HepG2 (cell line): ENCODE measurements at regions not wholly inside any gene's neighbourhood (a gene's known extent, or its start where the extent isn't known, plus 50 kb on each side); places are given as distances from the start of the nearest gene placed in this dataset.

Experiments used
- ATAC-seq: fragments of 200-7000 bp; cut with Tn5 transposase; 3 replicates; pipeline ENCODE4 v1.9.1; 2020; ENCODE audit warnings: mild to moderate bottlenecking, moderate library complexity
- BruUV-seq: library from RNA; stranded (reverse); fragments of 400-500 nt; replicated peaks from 2 replicates; lab custom pipeline; 2021; lab: Mats Ljungman, UMichigan
- CTCF ChIA-PET: fragments of 300-600 bp; formaldehyde crosslinking; extraction: SDS; loops from one replicate; lab custom pipeline; 2021; ENCODE audit warnings: low total read pairs, inconsistent platforms, low intra/inter-chr PET ratio; lab: Yijun Ruan, JAX
- POLR2A ChIA-PET: fragments of 350-600 bp; sonication (Branson Sonifier 250); formaldehyde crosslinking; loops from one replicate; lab custom pipeline; 2020; ENCODE audit warnings: antibody characterized with exemption, inconsistent platforms; lab: Yijun Ruan, JAX
- DNase-seq: peaks from one replicate; pipeline ENCODE4 v3.0.0-alpha.2; 2015; ENCODE audit warnings: low spot score
- FAIRE-seq: peaks from 3 replicates; lab custom pipeline; 2011; peaks lifted over from hg19 to GRCh38; lab: Jason Lieb, UNC
- H2AFZ ChIP-seq: one replicate; pipeline ENCODE4 v1.6.1; 2011; ENCODE audit warnings: low read length, inconsistent platforms
- H3K27ac ChIP-seq: fragments of 300-600 bp; 3 replicates; pipeline ENCODE4 v1.8.0; 2011; ENCODE audit warnings: mixed run types, mild to moderate bottlenecking, mixed read lengths, low read length, inconsistent platforms; ENCODE audit not compliant: insufficient read depth; ENCODE audit errors: extremely low read length
- H3K27me3 ChIP-seq, 2 experiments: fragments of 200-600 bp in 1 of 2; 2 replicates in 1 of 2; 3 replicates in 1 of 2; pipeline versions ENCODE4 v1.6.0 to v1.8.0; 2011; ENCODE audit warnings: low read length in 2 of 2, mild to moderate bottlenecking in 2 of 2, moderate library complexity in 2 of 2, inconsistent platforms in 1 of 2; ENCODE audit not compliant: insufficient read depth in 2 of 2, control insufficient read depth in 1 of 2
- H3K36me3 ChIP-seq, 2 experiments: fragments of 200-600 bp in 1 of 2; replicated peaks in 1 of 2; 2 replicates in 1 of 2; 3 replicates in 1 of 2; pipeline versions ENCODE4 v1.5.1 to v1.8.0; 2011; ENCODE audit warnings: low read length in 2 of 2, inconsistent platforms in 1 of 2; ENCODE audit not compliant: insufficient read depth in 2 of 2, control insufficient read depth in 1 of 2
- H3K4me1 ChIP-seq: 2 replicates; pipeline ENCODE4 v1.5.1; 2012; ENCODE audit warnings: low read length, inconsistent platforms; ENCODE audit not compliant: insufficient read depth
- H3K4me2 ChIP-seq: 2 replicates; pipeline ENCODE4 v1.6.0; 2011; ENCODE audit warnings: low read depth, low read length, inconsistent platforms
- H3K4me3 ChIP-seq, 3 experiments: fragments of 200-600 bp in 1 of 3; sonication (generic), shearing (Covaris generic) in 1 of 3; replicated peaks in 1 of 3; 2 replicates each; pipeline ENCODE4 v1.5.1; 2011 to 2016; ENCODE audit warnings: low read length in 3 of 3, inconsistent platforms in 2 of 3, low read depth in 2 of 3, mild to moderate bottlenecking in 2 of 3, control low read depth in 1 of 3, mixed read lengths in 1 of 3; ENCODE audit not compliant: insufficient read depth in 1 of 3
- H3K79me2 ChIP-seq: one replicate; pipeline ENCODE4 v1.6.1; 2011; ENCODE audit warnings: low read length, inconsistent platforms; ENCODE audit not compliant: insufficient read depth
- H3K9ac ChIP-seq: 2 replicates; pipeline ENCODE4 v1.6.0; 2011; ENCODE audit warnings: mild to moderate bottlenecking, low read depth, low read length, inconsistent platforms; ENCODE audit not compliant: insufficient read depth
- H3K9me3 ChIP-seq: 2 replicates; pipeline ENCODE4 v1.5.1; 2012; ENCODE audit warnings: mild to moderate bottlenecking, low read length
- H4K20me1 ChIP-seq: 2 replicates; pipeline ENCODE4 v1.6.0; 2011; ENCODE audit warnings: inconsistent platforms, mild to moderate bottlenecking, low read length, moderate library complexity; ENCODE audit not compliant: insufficient read depth
- BRD4 ChIP-seq: sonication (generic); formaldehyde crosslinking; IDR thresholded peaks from 2 replicates; pipeline ENCODE4 v1.4.0; 2020; ENCODE audit warnings: missing genetic modification reagents
- MAFK ChIP-seq, 2 experiments: IDR thresholded peaks in 1 of 2; conservative IDR thresholded peaks in 1 of 2; 2 replicates each; pipeline ENCODE4 v1.6.1; 2011; ENCODE audit warnings: improper control_type of control experiment in 2 of 2, low read length in 2 of 2
- PHF21A ChIP-seq: sonication (generic); formaldehyde crosslinking; IDR thresholded peaks from 2 replicates; pipeline ENCODE4 v1.5.0; 2020; ENCODE audit warnings: mild to moderate bottlenecking, missing genetic modification reagents
- SNAI1 ChIP-seq: sonication (generic); formaldehyde crosslinking; IDR thresholded peaks from 2 replicates; pipeline ENCODE4 v1.5.0; 2020; ENCODE audit warnings: mild to moderate bottlenecking, missing genetic modification reagents, borderline replicate concordance
- ZNF616 ChIP-seq: sonication (generic); formaldehyde crosslinking; IDR thresholded peaks from 2 replicates; pipeline ENCODE4 v1.5.0; 2020; ENCODE audit warnings: low read depth, mild to moderate bottlenecking, missing genetic modification reagents
- WGBS: methylation state at CpG from one replicate; pipeline ENCODE4 v1.1.6; 2017; ENCODE audit warnings: low lambda C conversion rate; 5-methylcytosine and 5-hydroxymethylcytosine counted together
- in situ Hi-C: cut with HindIII; loops from 2 replicates; pipeline ENCODE4 v1.10.0; 2017; ENCODE audit warnings: low pct_unique_long_range_greater_than_20kb; ENCODE audit not compliant: extremely low pct_ligation_motif_present
- intact Hi-C: fragments of 100-400 bp; cut with micrococcal nuclease; formaldehyde crosslinking; loops from one replicate; pipeline ENCODE4 v1.10.0; 2022; ENCODE audit not compliant: unreplicated experiment
- TF ChIP-seq, protein P1 (sequence below): sonication (generic); formaldehyde crosslinking; IDR thresholded peaks from 2 replicates; pipeline ENCODE4 v1.4.0; 2020; ENCODE audit warnings: missing genetic modification reagents, borderline replicate concordance
- TF ChIP-seq, protein P2 (sequence below): IDR thresholded peaks from 2 replicates; pipeline ENCODE4 v1.6.1; 2016; ENCODE audit warnings: missing compliant biosample characterization, missing genetic modification reagents, borderline replicate concordance

DNA sequence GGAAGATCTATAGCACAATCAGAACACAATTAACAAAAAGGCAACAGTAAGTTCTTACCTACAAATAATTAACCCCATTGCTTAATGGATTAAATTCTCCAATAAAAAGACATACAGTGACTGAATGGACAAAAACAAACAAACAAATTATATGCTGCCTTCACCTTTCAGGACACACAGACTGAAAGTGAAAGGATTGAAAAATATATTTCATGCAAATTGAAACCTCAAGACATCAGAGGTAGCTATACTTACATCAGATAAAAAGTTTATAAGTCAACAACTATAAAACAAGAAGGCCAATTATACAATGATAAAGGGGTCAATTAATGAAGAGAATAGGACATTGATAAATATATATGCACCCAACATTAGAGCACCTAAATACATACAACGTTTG, 741.2 kb upstream of the FAM98A start:
- intact Hi-C loops (no loop called here), in situ Hi-C loops (no loop called here)
- BruUV-seq = no TSS peak
- no peak for TF ChIP-seq MAFK (conservative IDR thresholded peaks at IDR 0.05 in 1 of 2, IDR thresholded peaks at IDR 0.05 in 1 of 2; ENCODE audit: low read length in 2 of 2)
- TF ChIP-seq SNAI1 (CRISPR knock-in tag) = no peak
- TF ChIP-seq ZNF616 (CRISPR knock-in tag) = no peak
- TF ChIP-seq, protein P1, sequence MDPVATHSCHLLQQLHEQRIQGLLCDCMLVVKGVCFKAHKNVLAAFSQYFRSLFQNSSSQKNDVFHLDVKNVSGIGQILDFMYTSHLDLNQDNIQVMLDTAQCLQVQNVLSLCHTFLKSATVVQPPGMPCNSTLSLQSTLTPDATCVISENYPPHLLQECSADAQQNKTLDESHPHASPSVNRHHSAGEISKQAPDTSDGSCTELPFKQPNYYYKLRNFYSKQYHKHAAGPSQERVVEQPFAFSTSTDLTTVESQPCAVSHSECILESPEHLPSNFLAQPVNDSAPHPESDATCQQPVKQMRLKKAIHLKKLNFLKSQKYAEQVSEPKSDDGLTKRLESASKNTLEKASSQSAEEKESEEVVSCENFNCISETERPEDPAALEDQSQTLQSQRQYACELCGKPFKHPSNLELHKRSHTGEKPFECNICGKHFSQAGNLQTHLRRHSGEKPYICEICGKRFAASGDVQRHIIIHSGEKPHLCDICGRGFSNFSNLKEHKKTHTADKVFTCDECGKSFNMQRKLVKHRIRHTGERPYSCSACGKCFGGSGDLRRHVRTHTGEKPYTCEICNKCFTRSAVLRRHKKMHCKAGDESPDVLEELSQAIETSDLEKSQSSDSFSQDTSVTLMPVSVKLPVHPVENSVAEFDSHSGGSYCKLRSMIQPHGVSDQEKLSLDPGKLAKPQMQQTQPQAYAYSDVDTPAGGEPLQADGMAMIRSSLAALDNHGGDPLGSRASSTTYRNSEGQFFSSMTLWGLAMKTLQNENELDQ (CRISPR knock-in tag) = no peak
- TF ChIP-seq PHF21A = no peak
- TF ChIP-seq, protein P2, sequence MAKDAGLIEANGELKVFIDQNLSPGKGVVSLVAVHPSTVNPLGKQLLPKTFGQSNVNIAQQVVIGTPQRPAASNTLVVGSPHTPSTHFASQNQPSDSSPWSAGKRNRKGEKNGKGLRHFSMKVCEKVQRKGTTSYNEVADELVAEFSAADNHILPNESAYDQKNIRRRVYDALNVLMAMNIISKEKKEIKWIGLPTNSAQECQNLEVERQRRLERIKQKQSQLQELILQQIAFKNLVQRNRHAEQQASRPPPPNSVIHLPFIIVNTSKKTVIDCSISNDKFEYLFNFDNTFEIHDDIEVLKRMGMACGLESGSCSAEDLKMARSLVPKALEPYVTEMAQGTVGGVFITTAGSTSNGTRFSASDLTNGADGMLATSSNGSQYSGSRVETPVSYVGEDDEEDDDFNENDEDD = no peak
- TF ChIP-seq BRD4 (CRISPR knock-in tag) = no peak
- no peak overlapping the region for H2AFZ ChIP-seq
- 0% methylated on average over 1 of the region's 1 CpG for WGBS
- H3K4me1 ChIP-seq = no peaks in the 10 kb centered on the region
- FAIRE-seq (no peak), ATAC-seq (no peak), DNase-seq (no peak)
- H3K4me3 ChIP-seq = no peak overlapping the region
- H3K27ac ChIP-seq = no peak overlapping the region
- no peaks in the 10 kb centered on the region for H3K9me3 ChIP-seq
- H3K27me3 ChIP-seq = no peaks in the 10 kb centered on the region
- CTCF ChIA-PET = no interaction called here
- no peaks in the 10 kb centered on the region for H3K79me2 ChIP-seq
- no peak overlapping the region for H3K4me2 ChIP-seq
- no peak overlapping the region for H3K9ac ChIP-seq
- H3K36me3 ChIP-seq = no peaks in the 10 kb centered on the region
- H4K20me1 ChIP-seq = no peaks in the 10 kb centered on the region
- POLR2A ChIA-PET = no interaction called here
